ENCODE measurements at regions not wholly inside any gene's neighbourhood (a gene's known extent, or its start where the extent isn't known, plus 50 kb on each side); places are given as distances from the start of the nearest gene placed in this dataset.
"Not testable (repeated sequence)": the region's sequence is repeated elsewhere in the genome, so short reads cannot be mapped to it uniquely, and the experiment has no call there.

DNA sequence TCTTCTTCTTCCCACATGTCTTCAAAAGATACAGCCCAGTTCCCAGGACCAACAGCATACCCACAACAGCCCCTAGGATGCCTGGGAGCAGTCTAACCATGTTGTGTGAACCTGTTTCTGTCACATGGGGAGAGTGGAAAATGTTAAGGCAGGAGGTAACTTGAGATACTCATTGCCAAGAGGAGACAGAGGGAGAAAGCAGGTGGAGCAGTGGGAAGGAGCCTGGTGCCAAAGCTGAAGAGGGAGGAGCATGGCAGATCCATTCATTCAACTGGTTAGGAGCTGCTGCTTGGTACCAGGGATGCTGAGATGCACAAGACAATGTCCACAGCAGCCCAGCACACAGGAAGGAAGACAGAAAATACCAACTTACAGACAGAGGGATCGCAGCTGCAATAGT lies 149.8 kb upstream of the ETV3 start:
- no peak for DNase-seq

DNA sequence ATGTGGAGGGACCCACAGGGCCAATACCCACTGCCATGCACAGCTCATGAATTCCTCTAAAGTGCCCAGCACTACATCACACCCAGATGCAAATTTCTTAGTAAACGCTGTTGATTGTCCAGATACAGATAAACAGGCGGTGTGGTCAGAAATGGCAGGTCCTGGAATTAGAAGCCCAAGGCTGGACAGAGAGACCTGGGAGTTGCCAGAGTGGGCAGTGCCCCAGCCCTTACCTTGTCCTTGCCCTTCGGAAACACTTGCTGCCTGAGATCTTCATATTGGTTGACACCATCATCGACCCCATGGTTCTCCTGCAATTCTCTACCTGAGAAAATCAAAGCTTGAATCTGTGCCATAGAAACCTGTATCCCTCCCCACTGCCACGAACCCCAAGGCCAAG lies 149.3 kb upstream of the ETV3 start:
- no peak for DNase-seq

DNA sequence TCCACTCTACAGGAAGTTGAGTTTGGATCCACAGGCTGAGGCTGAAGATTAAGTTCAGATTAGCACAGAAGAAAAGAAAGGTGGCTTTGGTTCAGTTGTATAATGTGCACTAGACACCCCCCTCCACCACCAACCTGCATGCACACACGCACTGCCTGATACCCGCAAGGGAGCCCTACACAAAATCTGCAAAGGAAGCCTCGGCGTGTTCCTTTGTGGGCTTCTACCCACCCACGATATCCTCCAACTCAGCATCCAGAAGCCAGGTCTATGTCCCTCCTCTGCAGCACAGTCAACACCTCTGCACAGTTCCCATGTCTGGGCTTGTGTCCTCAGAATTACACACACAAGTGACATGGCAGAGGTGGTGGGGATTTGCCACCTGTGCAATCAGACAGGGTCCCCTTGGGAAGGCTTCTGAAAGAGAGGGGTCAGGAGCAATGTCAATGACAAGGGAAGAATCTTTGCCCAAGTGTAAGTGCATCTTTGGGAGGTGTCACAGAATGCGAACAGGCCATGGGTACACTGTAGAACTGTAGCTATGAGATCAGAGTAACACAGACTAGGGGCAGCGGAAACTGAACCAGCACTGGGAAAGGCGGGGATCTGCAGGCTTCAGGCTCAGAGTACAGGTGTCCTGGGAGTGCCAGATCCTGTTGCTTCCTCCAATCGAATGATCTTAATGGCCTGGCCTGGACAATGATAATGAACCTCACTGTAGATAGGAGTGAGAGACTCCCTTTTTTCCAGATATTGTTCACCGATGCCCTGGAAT lies 148.6 kb upstream of the ETV3 start:
- no peak for DNase-seq

DNA sequence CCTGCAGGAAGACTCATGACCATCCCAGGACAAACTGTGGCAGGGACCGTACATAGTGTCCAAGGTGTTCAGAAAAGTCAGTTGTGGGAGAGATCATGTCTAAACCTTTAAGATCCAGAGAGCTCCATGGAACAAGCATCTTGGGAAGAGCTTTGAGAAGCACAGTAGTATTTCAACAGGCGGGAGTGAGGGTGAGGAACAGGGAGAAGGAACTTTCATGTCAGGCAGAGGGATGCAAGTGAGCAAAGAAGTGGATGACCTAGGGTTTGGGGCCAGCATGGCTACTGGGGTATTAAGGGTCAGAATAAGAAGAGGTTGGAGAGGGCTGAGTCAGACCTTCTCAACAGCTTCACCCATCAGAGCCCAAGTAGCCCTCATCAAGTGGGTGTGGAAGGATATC lies 147.9 kb upstream of the ETV3 start:
- no peak for DNase-seq

- no peak for DNase-seq
Observed at GRCh38 chr1:157284451-157284850, 146.3 kb upstream of the ETV3 start.

DNA sequence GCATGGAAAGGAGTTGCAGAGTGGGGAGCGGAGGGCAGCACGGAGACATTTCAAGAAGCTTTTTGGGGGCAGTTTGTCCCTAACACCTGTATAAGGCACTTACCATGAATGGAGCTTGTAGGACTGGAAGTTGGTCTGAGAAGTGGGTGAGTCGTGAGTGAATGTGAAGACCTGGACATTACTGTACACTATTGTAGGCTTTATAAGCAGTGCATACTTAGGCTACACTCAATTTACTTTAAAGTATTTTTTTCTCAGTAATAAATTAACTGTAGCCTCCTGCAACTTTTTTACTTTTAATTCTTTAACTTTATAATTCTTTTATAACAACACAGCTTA lies 141.6 kb upstream of the ETV3 start:
- no peak for DNase-seq

- no peak for DNase-seq
Observed at GRCh38 chr1:157279138-157279801, 141.1 kb upstream of the ETV3 start.

DNA sequence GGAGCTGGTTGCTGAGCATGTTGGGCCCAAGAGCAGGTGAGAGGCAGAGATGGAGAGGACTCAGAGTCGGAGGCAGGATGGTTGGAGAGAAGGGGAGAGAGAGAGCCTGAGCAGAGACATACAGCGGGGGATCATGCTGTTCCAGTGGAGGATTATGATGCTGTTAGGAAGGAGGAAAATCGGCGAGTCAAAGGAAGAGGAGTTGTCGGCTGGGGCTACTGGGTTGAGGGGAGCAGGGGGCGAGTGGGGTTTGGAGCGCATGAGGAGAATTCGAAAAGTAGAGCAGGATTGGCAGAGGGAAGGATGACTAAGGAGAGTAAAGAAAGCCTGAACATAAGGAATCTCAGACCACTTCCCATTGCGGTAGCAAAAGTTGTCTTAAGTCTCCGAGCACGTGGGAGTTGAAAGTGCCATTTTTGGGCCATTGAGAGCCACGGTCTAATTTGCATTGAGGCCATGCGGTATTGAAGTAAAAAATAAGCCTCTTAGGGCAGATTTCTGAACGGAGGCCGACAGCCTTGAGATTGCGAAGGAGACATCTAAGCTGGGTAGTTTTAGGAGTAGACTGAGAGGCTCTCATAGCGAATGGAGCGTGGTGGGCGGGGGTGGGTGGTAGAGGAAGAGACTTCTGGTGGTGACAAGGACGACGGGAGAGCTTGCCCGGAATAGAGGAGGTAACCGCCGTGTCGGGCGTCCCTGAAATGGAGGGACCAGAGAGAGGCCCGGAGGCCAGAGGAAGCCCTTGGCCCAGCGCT lies 140.4 kb upstream of the ETV3 start:
- no peak for DNase-seq

GRCh38 chr1:157277913-157278312 lies 139.7 kb upstream of the ETV3 start:
- DNase-seq = no peak

DNA sequence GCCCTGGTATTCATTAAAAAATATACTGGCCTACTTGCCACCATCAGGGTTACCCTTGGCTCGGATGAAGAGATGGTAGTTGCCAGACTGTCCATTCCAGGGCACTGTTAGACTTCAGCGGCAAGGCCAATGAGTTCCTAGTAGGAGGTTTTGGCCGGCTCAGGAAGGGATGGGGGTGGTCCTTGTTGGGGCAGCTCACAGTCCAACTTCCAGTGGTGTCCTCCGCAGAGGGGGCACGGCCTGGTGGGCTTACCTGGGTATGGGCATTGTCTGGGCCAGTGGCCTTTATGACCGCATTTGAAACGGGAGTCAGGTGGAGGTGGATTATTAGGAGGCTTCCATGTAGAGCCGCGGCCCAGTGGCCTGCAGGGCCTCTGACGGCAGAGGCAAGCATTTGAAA lies 139.1 kb upstream of the ETV3 start:
- no peak for DNase-seq

- no peak for DNase-seq
Observed at GRCh38 chr1:157274698-157275534, 136.7 kb upstream of the ETV3 start.

DNA sequence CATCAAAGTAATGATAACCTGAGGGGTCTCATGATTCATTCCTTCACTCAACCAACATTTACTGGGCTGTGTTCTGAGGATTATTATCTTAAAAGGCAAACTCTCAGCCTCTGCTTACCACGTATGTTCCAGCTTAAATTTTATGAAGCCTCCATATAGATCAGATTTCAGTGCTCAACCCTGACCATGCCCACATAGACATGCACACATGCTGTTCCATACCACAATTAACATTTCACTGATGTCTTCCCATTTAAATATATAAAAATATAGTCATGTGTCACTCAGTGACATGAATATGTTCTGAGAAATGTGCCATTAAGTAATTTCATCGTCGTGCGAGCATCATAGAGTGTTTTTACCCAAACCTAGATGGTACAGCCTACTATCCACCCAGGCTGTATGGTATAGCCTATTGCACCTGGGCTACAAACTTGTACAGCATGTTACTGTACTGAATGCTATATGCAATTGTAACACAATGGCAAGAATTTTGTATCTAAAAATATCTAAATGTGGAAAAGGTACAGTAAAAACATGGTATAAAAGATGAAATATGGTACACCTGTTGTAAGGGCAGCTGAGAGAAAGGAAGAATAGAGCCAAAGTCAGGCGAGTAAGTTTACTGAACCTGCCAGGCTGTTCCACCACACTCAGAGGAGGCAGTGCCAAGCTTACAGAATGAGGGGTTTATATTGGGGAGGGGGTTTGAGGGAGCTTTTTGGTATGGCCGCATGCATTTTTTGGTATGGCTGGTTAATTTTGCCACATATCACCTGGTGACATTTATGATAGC lies 134.7 kb upstream of the ETV3 start:
- no peak for DNase-seq

GRCh38 chr1:157272264-157272663 lies 134.1 kb upstream of the ETV3 start:
- DNase-seq = no peak

DNA sequence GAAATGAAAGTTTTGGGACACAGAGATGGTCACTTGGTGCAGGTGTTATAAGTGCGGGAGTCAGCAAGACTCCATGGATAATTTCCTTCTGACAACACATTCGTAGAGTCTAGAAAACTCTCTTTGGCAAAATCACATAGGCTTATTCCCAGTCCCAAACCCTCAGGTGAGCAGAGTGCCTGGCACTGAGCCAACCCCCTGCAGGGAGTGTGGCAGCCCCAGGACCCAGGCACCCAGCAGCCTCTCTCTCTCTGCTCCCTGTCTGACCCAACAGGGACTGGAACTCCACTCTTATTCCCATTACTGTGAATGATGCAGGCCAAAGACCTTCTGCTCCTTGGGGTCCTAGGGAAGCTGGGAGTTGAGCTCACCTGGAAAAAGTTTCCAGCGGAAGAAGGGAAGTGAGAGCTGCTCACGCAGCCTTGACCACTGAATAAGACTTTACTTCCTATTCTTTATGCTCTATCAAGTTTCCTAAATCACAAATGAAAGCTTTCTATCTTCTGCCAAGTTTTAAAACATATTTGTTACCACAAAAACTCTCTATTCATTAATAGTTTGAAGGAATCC lies 132.6 kb upstream of the ETV3 start:
- no peak for DNase-seq

GRCh38 chr1:157269656-157270375 lies 131.6 kb upstream of the ETV3 start:
- DNase-seq = no peak

DNA sequence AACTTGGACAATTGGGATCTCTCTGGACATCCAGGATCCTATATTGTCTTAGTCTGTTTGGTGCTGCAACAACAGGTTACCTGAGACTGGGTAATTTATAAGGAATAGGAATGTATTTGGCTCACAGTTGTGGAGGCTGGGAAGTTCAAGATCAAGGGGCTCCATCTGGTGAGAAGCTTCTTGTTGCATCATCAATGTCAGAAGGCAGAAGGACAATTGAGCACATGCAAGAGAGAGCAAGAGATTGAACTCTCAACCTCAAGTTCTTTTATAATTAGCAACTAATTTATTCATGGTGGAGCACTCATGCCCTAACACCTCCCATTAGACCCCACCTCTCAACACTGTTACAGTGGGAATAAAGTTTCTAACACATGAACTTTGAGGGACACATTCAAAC lies 124.7 kb upstream of the ETV3 start:
- DNase-seq = no peak

DNA sequence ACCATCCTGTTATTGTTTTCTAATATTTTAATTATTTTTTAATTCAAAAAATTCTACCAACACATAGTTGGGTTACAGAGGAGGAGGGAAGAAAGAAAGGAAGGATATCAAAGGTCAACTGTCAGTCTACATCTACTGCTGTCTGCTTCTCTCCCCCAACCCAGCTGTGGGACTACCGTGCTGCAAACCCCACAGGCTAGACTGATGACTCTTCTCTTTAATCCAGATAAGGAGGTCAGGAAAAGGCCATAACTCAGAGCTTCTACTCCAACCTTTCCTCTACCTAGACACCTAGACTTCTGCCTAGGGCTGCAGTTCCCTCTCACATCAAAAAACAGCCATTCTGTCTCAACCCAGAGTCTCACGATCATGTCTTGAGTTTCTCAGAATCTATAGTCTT lies 124.2 kb upstream of the ETV3 start:
- no peak for DNase-seq

DNA sequence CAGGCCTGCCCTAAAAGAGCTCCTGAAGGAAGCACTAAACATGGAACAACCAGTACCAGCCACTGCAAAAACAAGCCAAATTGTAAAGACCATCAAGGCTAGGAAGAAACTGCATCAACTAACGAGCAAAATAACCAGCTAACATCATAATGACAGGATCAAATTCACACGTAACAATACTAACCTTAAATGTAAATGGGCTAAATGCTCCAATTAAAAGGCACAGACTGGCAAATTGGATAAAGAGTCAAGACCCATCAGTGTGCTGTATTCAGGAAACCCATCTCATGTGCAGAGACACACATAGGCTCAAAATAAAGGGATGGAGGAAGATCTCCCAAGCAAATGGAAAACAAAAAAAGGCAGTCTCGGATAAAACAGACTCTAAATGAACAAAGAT lies 117.7 kb upstream of the ETV3 start:
- not testable (repeated sequence) for DNase-seq

DNA sequence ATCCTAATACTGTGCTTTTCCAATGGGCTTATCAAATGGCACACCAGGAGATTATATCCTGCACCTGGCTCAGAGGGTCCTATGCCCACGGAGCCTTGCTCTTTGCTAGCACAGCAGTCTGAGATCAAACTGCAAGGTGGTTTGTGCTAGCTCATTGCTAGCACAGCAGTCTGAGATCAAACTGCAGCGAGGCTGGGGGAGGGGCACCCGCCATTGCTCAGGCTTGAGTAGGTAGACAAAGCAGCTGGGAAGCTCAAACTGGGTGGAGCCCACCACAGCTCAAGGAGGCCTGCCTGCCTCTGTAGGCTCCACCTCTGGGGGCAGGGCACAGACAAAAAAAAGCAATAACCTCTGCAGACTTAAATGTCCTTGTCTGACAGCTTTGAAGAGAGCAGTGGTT lies 116.0 kb upstream of the ETV3 start:
- not testable (repeated sequence) for DNase-seq

DNA sequence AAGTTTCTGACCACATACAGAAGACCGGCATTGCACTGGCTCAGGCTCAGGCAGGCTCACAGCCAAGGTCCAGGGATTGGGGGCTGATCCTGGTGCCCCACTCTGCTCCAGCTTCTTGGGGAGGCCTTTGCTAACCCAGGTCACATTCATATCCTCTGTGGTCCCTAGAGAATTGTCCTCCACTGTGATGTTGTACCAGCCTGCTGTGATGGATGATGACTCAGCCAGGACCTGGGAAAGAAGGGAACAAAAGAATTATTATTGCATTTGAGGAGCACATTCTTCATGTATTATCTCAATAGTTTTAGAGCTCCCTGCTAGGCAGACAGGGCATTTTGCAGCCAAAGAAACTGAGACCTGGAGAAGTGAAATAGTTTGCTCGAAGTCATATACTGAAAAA lies 114.3 kb upstream of the ETV3 start:
- no peak for DNase-seq

GRCh38 chr1:157249739-157250138 lies 111.5 kb upstream of the ETV3 start:
- no peak for DNase-seq
